K562 (cell line): ENCODE measurements at regions not wholly inside any gene's neighbourhood (a gene's known extent, or its start where the extent isn't known, plus 50 kb on each side); places are given as distances from the start of the nearest gene placed in this dataset.

Experiments
- ATAC-seq: fragments of 200-7000 bp; cut with Tn5 transposase; 3 replicates; pipeline ENCODE4 v1.9.1; 2020; ENCODE audit warnings: moderate library complexity
- BruUV-seq: library from RNA; stranded (reverse); fragments of 400-500 nt; replicated peaks from 2 replicates; lab custom pipeline; 2021; lab: Mats Ljungman, UMichigan
- CTCF ChIA-PET: fragments of 300-600 bp; formaldehyde crosslinking; extraction: SDS; loops from one replicate; lab custom pipeline; 2021; ENCODE audit warnings: low intra/inter-chr PET ratio; lab: Yijun Ruan, JAX
- POLR2A ChIA-PET: fragments of 300-600, 350-650 bp; sonication (Branson Sonifier 250); formaldehyde crosslinking; extraction: SDS; loops from one replicate; lab custom pipeline; 2021; ENCODE audit warnings: antibody characterized with exemption, inconsistent platforms; lab: Yijun Ruan, JAX
- DNase-seq, 4 experiments: peaks; one replicate each; pipeline versions ENCODE4 v3.0.0 to v3.0.0-alpha.2; 2011 to 2018; ENCODE audit warnings: low spot score in 3 of 4, mixed read lengths in 3 of 4; ENCODE audit errors: extremely low read depth in 1 of 4
- FAIRE-seq: peaks from 2 replicates; lab custom pipeline; 2011; peaks lifted over from hg19 to GRCh38; lab: Jason Lieb, UNC
- H2AFZ ChIP-seq: 2 replicates; pipeline ENCODE4 v1.6.0; 2011; ENCODE audit warnings: low read depth, low read length, control low read depth, inconsistent platforms
- H3K27ac ChIP-seq: fragments of 200-600 bp; 3 replicates; pipeline ENCODE4 v1.8.0; 2011; ENCODE audit warnings: low read depth, mild to moderate bottlenecking, control low read depth, inconsistent platforms, low read length, moderate library complexity, mixed read lengths; ENCODE audit errors: extremely low read depth
- H3K27me3 ChIP-seq, 2 experiments: fragments of 300-600 bp in 1 of 2; 2 replicates in 1 of 2; 3 replicates in 1 of 2; pipeline versions ENCODE4 v1.6.0 to v1.8.0; 2011; ENCODE audit warnings: inconsistent platforms in 2 of 2, low read length in 2 of 2, mild to moderate bottlenecking in 1 of 2, mixed read lengths in 1 of 2, moderate library complexity in 1 of 2; ENCODE audit not compliant: control insufficient read depth in 2 of 2, insufficient read depth in 2 of 2
- H3K36me3 ChIP-seq: fragments of 300-600 bp; 3 replicates; pipeline ENCODE4 v1.8.0; 2011; ENCODE audit warnings: mild to moderate bottlenecking, low read length, inconsistent platforms; ENCODE audit not compliant: control insufficient read depth, insufficient read depth
- H3K4me1 ChIP-seq, 2 experiments: fragments of 200-600 bp in 1 of 2; replicated peaks in 1 of 2; 2 replicates in 1 of 2; 3 replicates in 1 of 2; pipeline versions ENCODE4 v1.5.1 to v1.8.0; 2011; ENCODE audit warnings: inconsistent platforms in 2 of 2, low read length in 2 of 2, mild to moderate bottlenecking in 1 of 2, mixed read lengths in 1 of 2, moderate library complexity in 1 of 2; ENCODE audit not compliant: control insufficient read depth in 2 of 2, insufficient read depth in 2 of 2
- H3K4me2 ChIP-seq: 2 replicates; pipeline ENCODE4 v1.6.1; 2011; ENCODE audit warnings: low read length, control low read depth, inconsistent platforms, mixed read lengths; ENCODE audit not compliant: insufficient read depth
- H3K4me3 ChIP-seq: fragments of 200-600 bp; sonication (generic), shearing (Covaris generic); 2 replicates; pipeline ENCODE4 v1.5.1; 2016; ENCODE audit warnings: control low read depth, inconsistent platforms
- H3K79me2 ChIP-seq: fragments of 200-600 bp; 3 replicates; pipeline ENCODE4 v1.8.0; 2011; ENCODE audit warnings: low read length, inconsistent platforms; ENCODE audit not compliant: control insufficient read depth, insufficient read depth
- H3K9ac ChIP-seq, 2 experiments: 2 replicates each; pipeline versions ENCODE4 v1.6.0 to v1.6.1; 2011; ENCODE audit warnings: low read depth in 2 of 2, low read length in 2 of 2, control low read depth in 1 of 2, inconsistent platforms in 1 of 2, mild to moderate bottlenecking in 1 of 2, mixed read lengths in 1 of 2; ENCODE audit not compliant: insufficient read depth in 1 of 2
- H3K9me1 ChIP-seq: one replicate; pipeline ENCODE4 v1.6.0; 2011; ENCODE audit warnings: inconsistent platforms, mild to moderate bottlenecking, low read length, moderate library complexity; ENCODE audit not compliant: control insufficient read depth, insufficient read depth
- H3K9me3 ChIP-seq: replicated peaks from 2 replicates; pipeline ENCODE4 v1.5.1; 2011; ENCODE audit warnings: low read depth, low read length, inconsistent platforms; ENCODE audit not compliant: control insufficient read depth, insufficient read depth
- H4K20me1 ChIP-seq: replicated peaks from 2 replicates; pipeline ENCODE4 v1.6.1; 2011; ENCODE audit warnings: low read length, inconsistent platforms, mixed read lengths; ENCODE audit not compliant: control insufficient read depth, insufficient read depth
- BCOR ChIP-seq: fragments of 450-650 bp; IDR thresholded peaks from 2 replicates; pipeline ENCODE4 v1.6.1; 2016
- CBX1 ChIP-seq: sonication (generic); IDR thresholded peaks from 2 replicates; pipeline ENCODE4 v1.6.1; 2016; ENCODE audit warnings: antibody characterized with exemption, low read depth, mild to moderate bottlenecking
- COPS2 ChIP-seq: fragments of 450-650 bp; conservative IDR thresholded peaks from 2 replicates; pipeline ENCODE4 v1.6.1; 2016; ENCODE audit warnings: mild to moderate bottlenecking, moderate library complexity
- ESRRA ChIP-seq: fragments of 450-650 bp; IDR thresholded peaks from 2 replicates; pipeline ENCODE4 v1.6.1; 2014; ENCODE audit warnings: low read depth, mild to moderate bottlenecking, moderate library complexity, borderline replicate concordance
- ETV5 ChIP-seq: sonication (generic); formaldehyde crosslinking; IDR thresholded peaks from 2 replicates; pipeline ENCODE4 v1.4.0; 2020; ENCODE audit warnings: low read depth, mild to moderate bottlenecking, missing genetic modification reagents
- HOXB6 ChIP-seq: fragments of 250-450 bp; sonication (Bioruptor Pico); IDR thresholded peaks from 2 replicates; pipeline ENCODE4 v1.5.1; 2022; ENCODE audit warnings: mild to moderate bottlenecking, borderline replicate concordance
- MAFF ChIP-seq: IDR thresholded peaks from 2 replicates; pipeline ENCODE4 v1.6.1; 2012; ENCODE audit warnings: low read length, improper control_type of control experiment
- NFRKB ChIP-seq: fragments of 450-650 bp; IDR thresholded peaks from 2 replicates; pipeline ENCODE4 v1.6.1; 2016; ENCODE audit warnings: low read depth
- OTX1 ChIP-seq: fragments of 450-650 bp; formaldehyde crosslinking; IDR thresholded peaks from 2 replicates; pipeline ENCODE4 v1.4.0; 2022; ENCODE audit warnings: mild to moderate bottlenecking
- SIN3B ChIP-seq: fragments of 450-650 bp; IDR thresholded peaks from 2 replicates; pipeline ENCODE4 v1.6.1; 2017; ENCODE audit warnings: low read depth, mild to moderate bottlenecking, moderate library complexity
- SREBF1 ChIP-seq: fragments of 150-350 bp; IDR thresholded peaks from 2 replicates; pipeline ENCODE4 v1.6.1; 2014; ENCODE audit warnings: antibody characterized with exemption, low read depth, low read length, borderline replicate concordance
- TEAD4 ChIP-seq, 2 experiments: sonication (generic) in 1 of 2; formaldehyde crosslinking in 1 of 2; IDR thresholded peaks; 2 replicates each; pipeline versions ENCODE4 v1.6.1 to v1.8.0; 2012 to 2022; ENCODE audit warnings: borderline replicate concordance in 1 of 2, inconsistent platforms in 1 of 2, low read length in 1 of 2, mild to moderate bottlenecking in 1 of 2, missing genetic modification reagents in 1 of 2
- TSC22D4 ChIP-seq: fragments of 450-650 bp; IDR thresholded peaks from 2 replicates; pipeline ENCODE4 v1.6.1; 2016; ENCODE audit warnings: missing genetic modification characterization, missing biosample characterization, control low read depth
- ZFX ChIP-seq: sonication (generic); formaldehyde crosslinking; IDR thresholded peaks from 2 replicates; pipeline ENCODE4 v1.8.0; 2022; ENCODE audit warnings: mild to moderate bottlenecking, missing genetic modification reagents, moderate library complexity
- ZKSCAN1 ChIP-seq: fragments of 150-350 bp; IDR thresholded peaks from 2 replicates; pipeline ENCODE4 v1.6.1; 2016; ENCODE audit warnings: low read depth, low read length
- ZNF12 ChIP-seq: sonication (generic); formaldehyde crosslinking; IDR thresholded peaks from 2 replicates; pipeline ENCODE4 v1.4.0; 2020; ENCODE audit warnings: mild to moderate bottlenecking, missing genetic modification reagents
- ZNF140 ChIP-seq: fragments of 250-450 bp; sonication (Bioruptor Pico); IDR thresholded peaks from 2 replicates; pipeline ENCODE4 v1.8.0; 2021; ENCODE audit warnings: moderate library complexity, mild to moderate bottlenecking, inconsistent platforms
- ZNF146 ChIP-seq: IDR thresholded peaks from one replicate; pipeline ENCODE4 v1.6.1; 2018; ENCODE audit warnings: missing compliant biosample characterization; ENCODE audit not compliant: unreplicated experiment
- ZNF224 ChIP-seq: sonication (generic); formaldehyde crosslinking; IDR thresholded peaks from 2 replicates; pipeline ENCODE4 v1.8.0; 2022; ENCODE audit warnings: mild to moderate bottlenecking, missing genetic modification reagents
- ZNF3 ChIP-seq: fragments of 250-450 bp; sonication (Bioruptor Pico); IDR thresholded peaks from 2 replicates; pipeline ENCODE4 v1.5.0; 2021; ENCODE audit warnings: mild to moderate bottlenecking, moderate library complexity
- ZNF830 ChIP-seq: fragments of 250-450 bp; sonication (Bioruptor Pico); IDR thresholded peaks from 2 replicates; pipeline ENCODE4 v1.5.0; 2021; ENCODE audit warnings: mild to moderate bottlenecking
- WGBS: fragments of 100-300 bp; shearing (Covaris generic); methylation state at CpG from one replicate; pipeline ENCODE4 v1.1.6; 2016; ENCODE audit warnings: low coverage, mixed read lengths; ENCODE audit not compliant: insufficient coverage; ENCODE audit errors: missing lambda C conversion rate; 5-methylcytosine and 5-hydroxymethylcytosine counted together
- in situ Hi-C: fragments of 300-500 bp; cut with MboI; formaldehyde crosslinking; loops from 4 replicates; pipeline ENCODE4 v1.15.0; 2018; ENCODE audit warnings: inconsistent platforms, mixed read lengths
- intact Hi-C: fragments of 100-400 bp; cut with micrococcal nuclease; formaldehyde crosslinking; loops from 2 replicates; pipeline ENCODE4 v1.14.2; 2022
- TF ChIP-seq, protein P1 (sequence below): IDR thresholded peaks from 2 replicates; pipeline ENCODE4 v1.6.1; 2014; ENCODE audit warnings: antibody characterized with exemption
- TF ChIP-seq, protein P2 (sequence below): sonication (generic); formaldehyde crosslinking; IDR thresholded peaks from 2 replicates; pipeline ENCODE4 v1.9.0; 2022; ENCODE audit warnings: mild to moderate bottlenecking, missing genetic modification reagents

DNA sequence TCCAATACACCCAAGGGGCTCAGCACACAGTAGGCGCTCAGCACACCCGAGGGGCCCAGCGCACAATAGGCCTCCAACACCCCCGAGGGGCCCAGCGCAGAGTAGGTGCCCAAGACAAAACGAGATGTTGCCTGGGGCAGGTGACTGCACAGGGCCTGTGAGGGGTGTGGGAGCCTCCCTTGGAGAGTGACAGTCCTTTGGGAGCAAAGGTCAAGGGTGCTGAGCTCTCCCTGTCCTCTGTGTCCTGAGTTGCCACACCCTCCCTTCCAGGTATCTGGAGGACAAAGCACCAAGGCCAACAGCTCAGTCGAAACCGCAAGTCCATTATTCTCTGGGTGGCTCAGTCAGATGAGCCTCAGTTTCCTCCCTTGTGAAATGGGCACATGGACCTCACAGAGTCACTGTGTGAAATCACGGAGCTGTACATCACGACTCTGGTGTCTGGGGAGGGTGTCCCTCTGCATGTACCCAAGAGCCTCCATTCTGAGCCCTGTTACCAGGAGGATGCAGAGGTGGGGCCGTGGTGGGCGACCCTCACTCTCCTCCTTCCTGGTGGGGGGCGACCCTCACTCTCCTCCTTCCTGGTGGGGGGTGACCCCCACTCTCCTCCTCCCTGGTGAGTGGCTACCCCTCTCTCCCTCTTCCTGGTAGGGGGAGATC lies 81.3 kb downstream of the FOXL3 start:
- Histone ChIP-seq H3K9ac (no peak overlapping the region), H3K9me1 (peaks cover under 1% of the 10 kb centered on the region), H3K36me3 (no peaks in the 10 kb centered on the region), H3K79me2 (no peaks in the 10 kb centered on the region), H3K27me3 (peaks cover 42 to 85% of the 10 kb centered on the region in 2 experiments), H3K4me3 (no peak overlapping the region), H2AFZ (no peak overlapping the region), H3K27ac (no peak overlapping the region), H3K4me1 (peaks cover 1 to 50% of the 10 kb centered on the region in 2 experiments; a peak in 2 of 5 replicates), H3K9me3 (no peaks in the 10 kb centered on the region), H3K4me2 (no peak overlapping the region), H4K20me1 (no peaks in the 10 kb centered on the region; the same call in 1 of the 2 replicates)
- peak; percentile 68 for ATAC-seq
- in situ Hi-C loops: no loop called here
- BruUV-seq: no TSS peak
- POLR2A ChIA-PET: interaction anchor here (0.5 kb wide), 1 partner anchor 144 kb away, joined by 3 read pairs; no protein-coding TSS in a partner anchor
- 48% methylated on average over 11 of the region's 13 CpGs for WGBS
- CTCF ChIA-PET: no interaction called here
- intact Hi-C loops: no loop called here
- DNase-seq: peak in 3 of 4 experiments; percentile 28 to 41 (median 39)
- FAIRE-seq: no peak
- TF ChIP-seq ZNF830 (CRISPR knock-in tag): no peak
- no peak for TF ChIP-seq NFRKB
- no peak for TF ChIP-seq ZFX (CRISPR knock-in tag)
- peak; percentile 71 for TF ChIP-seq ZNF3 (CRISPR knock-in tag)
- no peak for TF ChIP-seq ZNF140 (CRISPR knock-in tag)
- no peak for TF ChIP-seq SREBF1
- no peak for TF ChIP-seq SIN3B
- TF ChIP-seq TSC22D4 (tag): no peak
- no peak for TF ChIP-seq HOXB6 (CRISPR knock-in tag)
- TF ChIP-seq CBX1: peak; percentile 48
- no peak for TF ChIP-seq OTX1 (CRISPR knock-in tag)
- TF ChIP-seq ZNF224 (CRISPR knock-in tag): no peak
- peak; percentile 98 for TF ChIP-seq ZKSCAN1
- TF ChIP-seq, protein P1, sequence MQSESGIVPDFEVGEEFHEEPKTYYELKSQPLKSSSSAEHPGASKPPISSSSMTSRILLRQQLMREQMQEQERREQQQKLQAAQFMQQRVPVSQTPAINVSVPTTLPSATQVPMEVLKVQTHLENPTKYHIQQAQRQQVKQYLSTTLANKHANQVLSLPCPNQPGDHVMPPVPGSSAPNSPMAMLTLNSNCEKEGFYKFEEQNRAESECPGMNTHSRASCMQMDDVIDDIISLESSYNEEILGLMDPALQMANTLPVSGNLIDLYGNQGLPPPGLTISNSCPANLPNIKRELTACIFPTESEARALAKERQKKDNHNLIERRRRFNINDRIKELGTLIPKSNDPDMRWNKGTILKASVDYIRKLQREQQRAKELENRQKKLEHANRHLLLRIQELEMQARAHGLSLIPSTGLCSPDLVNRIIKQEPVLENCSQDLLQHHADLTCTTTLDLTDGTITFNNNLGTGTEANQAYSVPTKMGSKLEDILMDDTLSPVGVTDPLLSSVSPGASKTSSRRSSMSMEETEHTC: no peak
- TF ChIP-seq MAFF: no peak
- TF ChIP-seq BCOR: peak; percentile 65
- TF ChIP-seq COPS2: no peak
- TF ChIP-seq ESRRA: peak; percentile 84
- TF ChIP-seq TEAD4 (IDR thresholded peaks at IDR 0.05; ENCODE audit: low read length): no peak
- TF ChIP-seq TEAD4 (CRISPR knock-in tag; IDR thresholded peaks at IDR 0.05; ENCODE audit: borderline replicate concordance): no peak
- TF ChIP-seq, protein P2, sequence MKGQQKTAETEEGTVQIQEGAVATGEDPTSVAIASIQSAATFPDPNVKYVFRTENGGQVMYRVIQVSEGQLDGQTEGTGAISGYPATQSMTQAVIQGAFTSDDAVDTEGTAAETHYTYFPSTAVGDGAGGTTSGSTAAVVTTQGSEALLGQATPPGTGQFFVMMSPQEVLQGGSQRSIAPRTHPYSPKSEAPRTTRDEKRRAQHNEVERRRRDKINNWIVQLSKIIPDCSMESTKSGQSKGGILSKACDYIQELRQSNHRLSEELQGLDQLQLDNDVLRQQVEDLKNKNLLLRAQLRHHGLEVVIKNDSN: no peak
- no peak for TF ChIP-seq ZNF146 (CRISPR knock-in tag)
- TF ChIP-seq ETV5: no peak
- TF ChIP-seq ZNF12 (CRISPR knock-in tag): no peak
